ENCODE measurements at regions not wholly inside any gene's neighbourhood (a gene's known extent, or its start where the extent isn't known, plus 50 kb on each side); places are given as distances from the start of the nearest gene placed in this dataset.
"Not testable (repeated sequence)": the region's sequence is repeated elsewhere in the genome, so short reads cannot be mapped to it uniquely, and the experiment has no call there.

DNA sequence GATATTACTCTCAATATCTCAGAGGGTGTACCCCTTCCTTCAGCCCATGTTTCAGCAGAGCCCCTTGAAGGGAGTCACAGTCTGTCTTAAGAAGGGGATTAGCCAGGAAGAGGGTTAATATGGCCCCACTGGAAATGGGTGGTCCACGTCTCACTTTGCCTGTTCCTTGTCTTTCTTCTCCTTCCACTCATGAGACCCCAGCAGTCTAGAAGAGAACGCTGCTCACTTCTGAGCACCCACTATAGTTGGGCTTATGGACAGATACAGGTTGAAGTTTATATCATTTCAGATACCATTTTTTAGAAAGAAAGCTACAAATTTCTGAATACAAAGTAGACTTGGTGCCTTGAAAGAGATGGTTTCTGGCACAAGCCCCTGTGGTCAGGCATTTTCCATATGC lies 139.3 kb upstream of the API5 start:
- DNase-seq: no peak

DNA sequence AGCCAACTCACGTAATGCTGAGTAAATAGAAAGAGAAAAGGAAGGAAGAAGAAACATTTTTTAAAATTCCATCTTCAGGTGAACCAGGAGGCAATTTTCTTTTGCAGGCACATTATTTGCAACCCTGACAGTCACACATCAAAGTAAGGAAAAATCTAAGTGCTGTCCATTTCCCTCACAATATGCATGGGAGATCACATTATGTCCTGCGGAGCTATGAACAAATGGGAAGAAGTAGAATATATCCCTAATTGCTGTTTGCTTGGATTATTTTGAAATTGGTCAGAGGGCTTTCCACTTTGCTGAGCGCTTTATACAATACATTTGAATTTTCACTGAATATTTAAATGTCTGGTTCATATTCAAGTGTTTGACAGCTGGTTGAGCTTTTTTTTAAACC lies 133.8 kb upstream of the API5 start:
- DNase-seq: no peak

DNA sequence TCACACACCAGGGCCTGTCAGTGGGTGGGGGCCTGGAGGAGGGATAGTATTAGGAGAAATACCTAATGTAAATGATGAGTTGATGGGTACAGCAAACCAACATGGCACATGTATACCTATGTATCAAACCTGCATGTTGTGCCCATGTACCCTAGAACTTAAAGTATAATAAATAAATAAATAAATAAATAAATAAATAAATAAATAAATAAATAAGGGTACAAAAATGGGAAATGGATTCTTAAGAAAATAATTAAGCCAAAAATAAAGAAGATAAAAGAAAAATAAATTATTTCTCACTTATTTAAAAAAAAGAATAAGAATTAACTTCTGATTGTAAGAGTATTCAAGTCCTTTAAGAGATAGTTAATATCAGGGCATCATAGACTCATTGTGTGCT lies 117.3 kb upstream of the API5 start:
- DNase-seq: not testable (repeated sequence)

DNA sequence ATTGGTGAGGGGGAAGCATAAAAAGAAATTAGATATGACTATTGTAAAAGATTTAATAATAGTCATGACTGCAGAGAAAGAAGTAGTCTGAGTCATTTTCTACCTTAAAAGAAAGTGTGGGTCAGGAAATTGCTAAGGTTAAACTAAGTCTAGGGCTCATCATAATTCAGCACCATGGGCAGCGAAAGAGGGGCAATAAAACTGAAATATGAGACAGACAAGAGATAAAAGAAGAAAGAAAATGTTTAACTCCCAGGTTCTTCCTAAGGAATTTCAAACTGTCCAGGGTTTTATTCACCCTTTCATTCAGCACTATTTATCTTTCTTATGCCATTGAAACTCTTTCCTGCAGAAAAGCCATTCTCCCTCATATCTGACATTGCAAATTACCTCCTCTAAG lies 114.4 kb upstream of the API5 start:
- no peak for DNase-seq

DNA sequence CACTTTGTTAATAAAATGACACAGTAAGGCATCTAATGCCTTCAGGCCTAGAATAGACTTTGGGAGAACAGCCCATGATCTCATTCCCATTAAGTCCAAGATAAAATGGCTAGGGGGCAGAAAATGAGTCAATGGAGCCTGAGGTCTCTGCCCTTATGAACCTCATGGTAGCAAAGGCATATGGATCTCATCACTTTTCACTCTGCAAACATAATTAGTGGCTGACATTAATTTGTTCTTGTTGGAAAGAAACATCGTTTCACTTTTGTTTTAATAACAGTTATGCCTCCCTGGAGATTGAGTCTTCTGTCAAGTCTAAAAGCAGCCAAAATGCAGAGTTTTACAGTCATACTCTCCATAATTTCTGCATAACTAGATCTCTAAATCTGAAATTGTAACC lies 111.8 kb upstream of the API5 start:
- no peak for DNase-seq

DNA sequence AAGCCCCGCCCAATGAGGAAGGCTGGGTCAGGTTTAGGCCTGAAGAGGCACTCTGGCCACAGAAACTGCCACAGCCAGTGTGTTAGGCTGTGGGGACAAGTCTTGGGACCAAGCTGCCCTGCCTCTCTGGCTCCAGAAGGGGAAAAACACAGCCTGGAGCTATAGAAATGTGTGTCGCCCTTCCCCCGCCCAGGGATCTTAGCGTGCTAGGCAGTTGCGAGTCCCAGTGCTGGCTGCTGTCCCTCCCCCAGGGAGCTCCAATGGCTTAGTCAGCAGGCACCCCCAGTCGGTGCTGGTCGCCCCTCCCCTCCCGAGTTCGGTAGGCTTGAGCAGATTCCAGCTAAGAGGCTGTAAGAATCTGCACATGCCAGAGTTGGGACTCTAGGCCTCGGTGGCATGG lies 99.5 kb upstream of the API5 start:
- no peak for DNase-seq

DNA sequence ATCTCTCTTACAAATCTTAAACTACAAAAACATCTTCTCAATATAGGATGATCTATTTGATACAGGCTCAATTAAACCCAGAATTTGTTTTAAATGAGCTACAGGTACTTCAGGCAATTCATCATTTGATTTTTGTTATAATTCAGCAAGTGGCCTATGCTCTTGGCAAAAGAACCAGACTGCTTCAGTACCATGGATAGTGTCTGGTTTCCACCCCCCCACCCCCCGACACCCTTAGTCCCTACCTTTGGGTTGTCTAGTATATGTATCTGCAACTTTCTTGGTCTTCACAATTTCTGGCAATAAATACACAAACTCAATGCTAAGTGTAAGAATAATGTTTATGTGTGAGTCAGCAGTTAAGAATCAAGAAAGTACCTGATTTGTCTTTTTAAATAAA lies 97.3 kb upstream of the API5 start:
- DNase-seq: no peak

DNA sequence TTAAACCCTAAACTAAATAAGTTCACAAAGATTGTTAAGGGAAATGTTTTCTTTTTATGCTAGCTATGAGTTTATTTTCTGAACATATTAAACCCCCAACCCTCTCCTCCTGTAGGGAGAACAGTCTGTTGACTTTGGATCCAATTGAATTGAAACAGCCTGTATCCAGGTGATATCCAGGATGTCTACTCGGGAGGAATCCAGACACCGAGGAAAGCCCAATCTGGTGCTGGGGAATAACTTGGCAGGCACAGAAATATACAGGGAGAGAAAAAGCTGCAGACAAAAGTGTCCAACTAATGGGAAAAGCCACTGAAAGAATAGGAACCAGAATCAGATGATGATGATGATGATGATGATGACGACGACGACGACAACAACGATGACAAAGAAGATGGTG lies 93.9 kb upstream of the API5 start:
- DNase-seq: no peak

DNA sequence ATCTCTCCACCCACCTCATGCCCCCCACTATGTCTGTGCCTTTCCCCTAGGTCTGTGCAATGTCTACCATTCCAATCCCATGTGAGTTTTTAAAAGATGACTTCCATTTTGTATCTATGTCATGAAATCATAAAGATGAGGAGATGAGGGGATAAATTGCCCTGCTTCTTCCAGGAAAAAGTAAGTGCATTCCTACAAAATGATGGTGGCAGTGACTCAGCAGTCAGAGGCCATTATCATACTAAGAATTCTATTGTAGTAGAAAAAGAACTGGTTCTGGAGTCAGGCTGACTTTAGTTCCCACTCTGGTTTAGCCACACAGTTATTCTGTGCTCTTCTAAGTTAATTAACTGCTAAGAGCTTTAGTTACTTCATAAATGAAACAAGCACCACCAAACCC lies 89.6 kb upstream of the API5 start:
- no peak for DNase-seq

DNA sequence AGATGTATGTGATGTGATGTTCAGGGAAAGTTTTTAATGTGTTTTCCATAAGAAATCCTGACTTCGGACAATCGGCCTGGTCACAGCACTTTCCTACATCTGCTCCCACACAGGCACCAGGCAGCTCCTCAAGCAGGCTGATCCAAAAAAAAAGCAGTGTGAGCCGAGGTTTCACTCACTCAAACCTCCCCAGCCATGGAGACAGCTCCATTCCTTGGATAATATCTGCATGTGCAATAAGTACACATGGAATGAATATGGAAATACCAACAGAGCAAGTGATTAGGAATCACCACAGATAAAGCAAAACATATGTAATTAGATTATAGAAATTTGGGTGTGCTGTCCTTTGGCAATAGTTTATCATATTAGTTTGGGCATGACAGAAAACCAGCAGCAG lies 88.8 kb upstream of the API5 start:
- no peak for DNase-seq

DNA sequence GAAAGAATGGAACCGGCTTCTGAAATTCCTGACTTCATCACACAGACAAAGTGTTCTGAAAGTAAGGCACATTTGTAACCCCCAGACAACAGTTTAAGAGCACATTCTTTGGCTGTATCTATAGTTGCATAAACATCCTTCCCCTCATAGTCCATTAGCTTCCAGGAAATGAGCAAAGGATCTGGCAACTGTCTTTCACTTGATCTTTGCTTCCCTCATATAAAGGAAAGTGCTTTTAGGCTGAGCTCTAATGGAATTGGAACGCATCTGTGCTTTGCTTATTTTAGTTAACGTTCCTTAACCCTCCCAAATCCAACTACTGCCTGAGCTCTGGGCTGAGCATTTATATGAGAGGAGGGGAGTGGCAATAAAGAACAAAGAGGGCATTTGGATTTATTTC lies 76.9 kb upstream of the API5 start:
- DNase-seq: no peak

DNA sequence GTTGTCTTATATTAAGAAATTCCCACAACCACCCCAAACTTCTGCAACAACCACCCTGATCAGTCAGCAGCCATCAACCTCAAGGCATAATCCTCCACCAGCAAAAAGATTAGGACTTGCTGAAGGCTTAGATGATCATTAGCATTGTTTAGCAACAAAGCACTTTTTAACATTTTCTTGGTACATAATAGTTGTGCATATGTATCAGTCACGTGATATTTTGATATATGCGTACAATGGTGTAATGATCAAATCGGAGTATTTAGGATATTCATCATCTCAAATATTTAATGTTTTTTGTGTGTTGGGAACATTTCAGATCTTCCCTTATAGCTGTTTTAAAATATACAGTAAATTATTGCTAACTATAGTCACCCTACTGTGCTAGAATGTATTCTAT lies 73.5 kb upstream of the API5 start:
- no peak for DNase-seq

DNA sequence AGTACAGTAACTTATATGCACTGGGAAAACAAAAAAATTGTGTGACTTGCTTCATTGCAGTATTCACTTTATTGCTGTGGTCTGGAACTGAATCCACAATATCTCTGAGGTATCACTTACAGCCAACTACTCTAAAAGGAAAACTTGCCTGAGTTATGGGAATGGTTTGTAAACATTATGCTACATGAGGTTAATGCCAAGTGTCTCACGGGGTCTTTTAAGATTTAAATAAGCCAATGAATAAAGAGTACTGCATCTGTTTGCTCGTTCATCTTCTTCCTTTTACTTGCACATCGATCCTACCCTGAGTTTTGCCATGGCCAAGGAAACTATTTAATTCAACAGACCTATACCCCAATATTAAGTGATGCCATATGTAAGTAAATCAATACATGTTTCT lies 72.0 kb upstream of the API5 start:
- DNase-seq: no peak

DNA sequence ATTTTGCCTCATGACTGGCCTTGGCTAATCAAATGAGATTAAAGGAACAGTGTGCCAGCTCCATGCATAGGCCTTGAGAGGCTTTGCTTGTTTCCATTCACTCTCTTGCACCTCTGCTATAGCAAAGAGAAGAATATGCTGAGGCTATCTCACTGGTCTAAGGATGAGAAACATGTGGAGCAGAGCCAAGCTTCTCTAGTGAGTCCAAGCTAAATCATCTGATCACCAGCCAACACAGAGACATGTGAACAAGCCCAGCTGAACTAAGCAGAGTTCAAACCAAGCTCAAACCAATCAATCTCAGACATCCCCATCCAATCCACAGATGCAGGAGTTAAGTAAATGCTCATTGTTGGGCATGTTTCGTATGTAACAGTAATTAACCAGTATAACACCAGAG lies 69.4 kb upstream of the API5 start:
- no peak for DNase-seq

DNA sequence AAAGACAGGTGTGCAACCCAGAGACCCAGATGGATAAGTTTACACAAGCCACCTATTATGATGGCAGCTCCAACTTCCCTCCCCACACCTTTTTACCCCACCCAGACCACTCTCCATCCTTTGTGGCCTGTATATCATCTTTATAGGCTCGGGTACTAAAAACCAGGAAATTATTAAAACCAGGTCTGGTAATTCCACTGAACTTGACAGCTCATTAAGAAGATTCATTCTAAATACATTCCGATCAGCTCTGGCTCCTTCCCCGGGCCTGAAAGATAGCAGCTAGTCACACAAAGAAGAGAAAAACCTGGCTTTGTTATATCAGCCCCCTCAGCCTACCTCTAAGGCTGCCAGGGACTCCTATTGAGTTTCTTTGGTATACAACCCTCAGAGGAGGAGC lies 67.9 kb upstream of the API5 start:
- DNase-seq: no peak

DNA sequence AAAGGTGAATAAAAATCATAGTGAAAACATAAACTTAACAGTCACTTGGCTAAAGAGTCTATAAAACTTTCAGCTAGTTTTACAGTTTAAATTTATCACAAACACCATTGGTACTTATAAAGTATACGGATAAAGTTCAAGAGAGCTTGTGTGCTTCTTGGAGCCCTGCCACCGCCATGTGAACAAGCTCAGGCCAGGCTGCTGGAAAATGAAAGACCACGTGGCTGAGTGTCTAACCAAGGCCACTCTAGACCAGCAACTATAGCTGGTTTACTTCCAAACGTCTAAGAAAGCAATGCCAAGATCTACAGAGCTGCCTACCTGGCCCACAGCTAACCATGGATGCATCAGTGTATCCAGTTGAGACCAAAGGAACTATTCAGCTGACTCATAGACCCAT lies 66.3 kb upstream of the API5 start:
- no peak for DNase-seq

DNA sequence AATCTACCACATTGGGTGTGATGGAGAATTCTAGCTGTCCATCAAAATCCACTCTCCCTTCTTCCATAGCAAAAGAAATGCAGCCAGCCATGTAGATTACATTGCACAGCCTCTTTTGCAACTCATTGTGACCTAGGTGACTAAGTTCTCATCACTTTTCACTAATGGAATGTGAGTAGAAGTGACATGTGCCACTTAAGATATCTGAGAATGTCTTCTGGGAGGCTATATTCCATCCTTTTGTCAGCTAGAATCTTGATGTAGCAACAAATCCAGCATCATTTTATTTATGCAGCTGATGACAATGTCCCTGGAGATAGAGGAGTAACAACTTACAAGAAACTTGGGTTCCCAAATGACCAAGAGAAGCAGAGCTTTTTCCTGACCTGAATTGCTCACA lies 61.5 kb upstream of the API5 start:
- no peak for DNase-seq

DNA sequence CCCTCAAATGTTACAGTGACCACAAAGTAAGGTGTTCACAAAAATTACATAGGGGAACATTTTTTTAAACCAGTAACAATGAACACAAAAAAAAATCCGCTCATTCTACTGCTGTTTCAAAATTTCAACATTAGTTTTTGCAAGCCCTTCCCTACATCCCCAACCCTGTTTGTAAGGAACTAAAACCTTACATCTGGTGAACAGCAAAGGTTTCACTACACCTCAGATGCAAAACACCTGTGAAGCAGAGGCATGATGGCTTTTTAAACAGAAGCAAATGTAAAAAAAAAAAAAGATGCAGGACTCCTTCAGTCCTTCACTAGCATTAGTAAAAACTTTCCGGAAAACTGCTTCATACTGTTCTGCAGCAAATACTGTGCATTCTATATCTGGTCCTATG lies 50.0 kb upstream of the API5 start:
- DNase-seq: no peak

Data from activated T-cell treated with anti-CD3 and anti-CD28 coated beads, Interleukin-2, amount 50 U/mL, for 48 hours (primary cell).